ENCODE measurements at regions not wholly inside any gene's neighbourhood (a gene's known extent, or its start where the extent isn't known, plus 50 kb on each side); places are given as distances from the start of the nearest gene placed in this dataset.

GRCh38 chr7:47677664-47678063 lies 95.8 kb upstream of the TNS3 start:
- Histone ChIP-seq H3K4me1 (no peaks in the 10 kb centered on the region), H3K36me3 (ENCODE audit: low read depth, missing control alignments) (no peaks in the 10 kb centered on the region), H3K9me3 (no peaks in the 10 kb centered on the region), H3K27me3 (no peaks in the 10 kb centered on the region), H3K4me3 (no peak overlapping the region), H3K27ac (no peak overlapping the region)
- no peak for DNase-seq
- TF ChIP-seq, protein P1, sequence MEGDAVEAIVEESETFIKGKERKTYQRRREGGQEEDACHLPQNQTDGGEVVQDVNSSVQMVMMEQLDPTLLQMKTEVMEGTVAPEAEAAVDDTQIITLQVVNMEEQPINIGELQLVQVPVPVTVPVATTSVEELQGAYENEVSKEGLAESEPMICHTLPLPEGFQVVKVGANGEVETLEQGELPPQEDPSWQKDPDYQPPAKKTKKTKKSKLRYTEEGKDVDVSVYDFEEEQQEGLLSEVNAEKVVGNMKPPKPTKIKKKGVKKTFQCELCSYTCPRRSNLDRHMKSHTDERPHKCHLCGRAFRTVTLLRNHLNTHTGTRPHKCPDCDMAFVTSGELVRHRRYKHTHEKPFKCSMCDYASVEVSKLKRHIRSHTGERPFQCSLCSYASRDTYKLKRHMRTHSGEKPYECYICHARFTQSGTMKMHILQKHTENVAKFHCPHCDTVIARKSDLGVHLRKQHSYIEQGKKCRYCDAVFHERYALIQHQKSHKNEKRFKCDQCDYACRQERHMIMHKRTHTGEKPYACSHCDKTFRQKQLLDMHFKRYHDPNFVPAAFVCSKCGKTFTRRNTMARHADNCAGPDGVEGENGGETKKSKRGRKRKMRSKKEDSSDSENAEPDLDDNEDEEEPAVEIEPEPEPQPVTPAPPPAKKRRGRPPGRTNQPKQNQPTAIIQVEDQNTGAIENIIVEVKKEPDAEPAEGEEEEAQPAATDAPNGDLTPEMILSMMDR (IDR thresholded peaks at IDR 0.05), result no peak
- 72 to 88% methylated on average over 1 of the region's 1 CpG for WGBS, 2 donors
- intact Hi-C loops (cut with DNase I; ENCODE audit: low total_unique reads), result no loop called here

DNA sequence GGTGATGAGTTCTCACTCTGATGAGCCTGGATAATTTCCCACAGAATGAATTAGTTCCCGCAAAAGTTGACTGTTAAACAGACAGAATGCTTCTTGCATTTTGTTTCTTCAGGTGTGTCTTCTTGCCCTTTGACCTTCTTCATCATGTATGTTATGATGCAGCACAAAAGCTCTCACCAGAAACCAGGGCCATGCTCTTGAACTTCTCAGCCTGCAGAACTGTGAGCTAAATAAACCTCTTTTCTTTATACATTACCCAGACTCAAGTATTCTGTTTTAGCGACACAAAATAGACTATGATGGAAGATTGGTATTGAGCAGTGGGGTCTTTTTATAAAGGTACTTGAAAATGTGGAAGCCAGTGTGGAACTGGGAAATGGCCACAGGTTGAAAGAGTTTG lies 95.2 kb upstream of the TNS3 start:
- 96 to 98% methylated on average over 2 of the region's 2 CpGs for WGBS, 2 donors
- H3K9me3 ChIP-seq, result no peaks in the 10 kb centered on the region
- H3K4me3 ChIP-seq, result no peak overlapping the region
- TF ChIP-seq POLR2A (IDR thresholded peaks at IDR 0.05), result no peak
- TF ChIP-seq, protein P1 (IDR thresholded peaks at IDR 0.05), result no peak
- H3K4me1 ChIP-seq, result no peaks in the 10 kb centered on the region
- no peaks in the 10 kb centered on the region for H3K36me3 ChIP-seq (ENCODE audit: low read depth, missing control alignments)
- no peaks in the 10 kb centered on the region for H3K27me3 ChIP-seq
- no peak for DNase-seq
- no peak overlapping the region for H3K27ac ChIP-seq
- intact Hi-C loops (cut with DNase I; ENCODE audit: low total_unique reads), result no loop called here

GRCh38 chr7:47672977-47673381 lies 91.1 kb upstream of the TNS3 start:
- 89 to 92% methylated on average over 3 of the region's 3 CpGs for WGBS, 2 donors
- Histone ChIP-seq H3K27ac (no peak overlapping the region), H3K9me3 (no peaks in the 10 kb centered on the region), H3K4me3 (no peak overlapping the region), H3K27me3 (no peaks in the 10 kb centered on the region), H3K4me1 (no peaks in the 10 kb centered on the region), H3K36me3 (ENCODE audit: low read depth, missing control alignments) (no peaks in the 10 kb centered on the region)
- TF ChIP-seq POLR2A (IDR thresholded peaks at IDR 0.05), result no peak
- TF ChIP-seq, protein P1 (IDR thresholded peaks at IDR 0.05), result no peak
- intact Hi-C loops (cut with DNase I; ENCODE audit: low total_unique reads), result no loop called here
- DNase-seq, result no peak

- no peak overlapping the region for H3K4me3 ChIP-seq
- no peak overlapping the region for H3K27ac ChIP-seq
- intact Hi-C loops (cut with DNase I; ENCODE audit: low total_unique reads), result no loop called here
- no peak for DNase-seq
- TF ChIP-seq POLR2A (IDR thresholded peaks at IDR 0.05), result no peak
- TF ChIP-seq, protein P1 (IDR thresholded peaks at IDR 0.05), result no peak
- H3K36me3 ChIP-seq (ENCODE audit: low read depth, missing control alignments), result no peaks in the 10 kb centered on the region
- 64 to 84% methylated on average over 7 of the region's 7 CpGs for WGBS, 2 donors
- H3K9me3 ChIP-seq, result no peaks in the 10 kb centered on the region
- no peaks in the 10 kb centered on the region for H3K27me3 ChIP-seq
- H3K4me1 ChIP-seq, result no peaks in the 10 kb centered on the region
Observed at GRCh38 chr7:47672271-47672791, 90.4 kb upstream of the TNS3 start.

DNA sequence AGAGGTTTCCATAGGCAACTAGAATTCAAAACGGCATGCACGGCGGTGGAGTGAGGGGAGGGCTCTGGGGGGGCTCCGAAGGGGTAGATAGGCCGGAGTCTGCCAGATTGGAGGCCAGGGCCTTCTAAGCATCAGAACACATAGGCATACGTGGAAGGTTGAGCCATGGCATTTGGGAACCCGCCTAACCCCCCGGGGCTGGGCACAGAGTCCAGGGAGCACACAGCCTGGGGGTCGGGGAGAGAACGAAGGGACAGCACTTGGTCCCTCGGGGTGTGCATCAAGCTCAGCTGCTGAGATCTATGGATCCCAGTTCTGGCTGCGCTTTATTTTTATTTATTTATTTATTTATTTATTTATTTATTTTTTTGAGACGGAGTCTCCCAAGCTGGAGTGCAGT lies 89.4 kb upstream of the TNS3 start:
- 89 to 90% methylated on average over 13 of the region's 13 CpGs for WGBS, 2 donors
- TF ChIP-seq, protein P1 (IDR thresholded peaks at IDR 0.05), result no peak
- TF ChIP-seq POLR2A (IDR thresholded peaks at IDR 0.05), result no peak
- Histone ChIP-seq H3K27ac (no peak overlapping the region), H3K4me3 (no peak overlapping the region), H3K36me3 (ENCODE audit: low read depth, missing control alignments) (no peaks in the 10 kb centered on the region), H3K27me3 (no peaks in the 10 kb centered on the region), H3K9me3 (no peaks in the 10 kb centered on the region), H3K4me1 (no peaks in the 10 kb centered on the region)
- intact Hi-C loops (cut with DNase I; ENCODE audit: low total_unique reads), result no loop called here
- no peak for DNase-seq

Data from testis (tissue), 2 donors.